ENCODE measurements at regions not wholly inside any gene's neighbourhood (a gene's known extent, or its start where the extent isn't known, plus 50 kb on each side); places are given as distances from the start of the nearest gene placed in this dataset.
A peak's percentile ranks its signal among the peaks of the same experiment; 100 is the strongest.

DNA sequence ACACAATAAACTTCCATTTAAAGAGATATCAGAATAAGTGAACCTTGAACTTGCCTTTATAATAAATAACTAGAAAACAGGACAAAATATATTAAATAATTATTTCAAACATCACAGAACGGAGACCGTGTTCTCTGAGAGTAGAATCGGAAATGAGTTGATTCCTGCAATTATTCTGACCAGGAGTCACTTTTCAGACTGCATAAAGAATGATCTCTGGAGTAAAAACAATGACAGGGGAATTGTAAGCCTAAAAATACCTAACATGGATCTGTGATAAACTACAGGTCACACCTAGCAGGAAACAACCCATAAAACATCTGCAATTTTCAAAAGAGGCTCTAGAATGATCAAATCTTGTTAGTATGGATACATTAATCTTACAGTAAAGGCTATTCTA lies 577.5 kb upstream of the SORCS1 start:
- no peak overlapping the region for H3K4me3 ChIP-seq
- H3K27me3 ChIP-seq: no peaks in the 10 kb centered on the region
- TF ChIP-seq POLR2A (IDR thresholded peaks at IDR 0.05): no peak
- TF ChIP-seq CTCF (IDR thresholded peaks at IDR 0.05): no peak
- H3K36me3 ChIP-seq (ENCODE audit: low read depth, missing control alignments): no peaks in the 10 kb centered on the region
- H3K4me1 ChIP-seq: no peaks in the 10 kb centered on the region
- no peak overlapping the region for H3K27ac ChIP-seq
- 69 to 71% methylated on average over 3 of the region's 3 CpGs for WGBS, 2 donors
- intact Hi-C loops (cut with DNase I; ENCODE audit: low total_unique reads): no loop called here
- no peaks in the 10 kb centered on the region for H3K9me3 ChIP-seq
- no peak for DNase-seq

GRCh38 chr10:107740962-107741690 lies 576.6 kb upstream of the SORCS1 start:
- Histone ChIP-seq H3K4me1 (no peaks in the 10 kb centered on the region), H3K27me3 (no peaks in the 10 kb centered on the region), H3K4me3 (no peak overlapping the region), H3K9me3 (no peaks in the 10 kb centered on the region), H3K36me3 (ENCODE audit: low read depth, missing control alignments) (no peaks in the 10 kb centered on the region), H3K27ac (peak overlapping the region in 1 of 2 donors; percentile 1)
- 66 to 67% methylated on average over 4 of the region's 4 CpGs for whole genome bisulfite sequencing, 2 donors
- no peak for DNase-seq
- TF ChIP-seq CTCF (IDR thresholded peaks at IDR 0.05): no peak
- TF ChIP-seq POLR2A (IDR thresholded peaks at IDR 0.05): no peak
- intact Hi-C loops (cut with DNase I; ENCODE audit: low total_unique reads): no loop called here

DNA sequence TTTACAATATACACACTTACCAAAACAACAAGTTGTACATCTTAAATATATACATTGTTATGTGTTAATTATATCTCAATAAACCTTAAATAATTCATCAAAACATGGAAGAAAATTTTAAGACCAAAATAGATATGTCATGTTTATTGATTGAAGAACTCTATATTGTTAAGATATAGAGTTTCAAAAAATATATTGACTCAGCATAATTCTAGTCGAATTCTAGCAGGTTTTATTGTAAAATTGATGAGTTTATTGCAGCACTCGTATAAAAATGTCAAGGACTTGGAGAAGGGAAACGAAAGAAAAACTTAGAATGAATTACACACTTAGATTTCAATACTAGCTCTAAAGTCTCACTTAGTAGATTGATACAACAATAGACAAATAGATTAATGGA lies 575.4 kb upstream of the SORCS1 start:
- H3K27ac ChIP-seq: no peak overlapping the region
- no peak overlapping the region for H3K4me3 ChIP-seq
- H3K36me3 ChIP-seq (ENCODE audit: low read depth, missing control alignments): no peaks in the 10 kb centered on the region
- intact Hi-C loops (cut with DNase I; ENCODE audit: low total_unique reads): no loop called here
- no peaks in the 10 kb centered on the region for H3K4me1 ChIP-seq
- peaks cover under 1% of the 10 kb centered on the region for H3K9me3 ChIP-seq
- H3K27me3 ChIP-seq: no peaks in the 10 kb centered on the region
- TF ChIP-seq POLR2A (IDR thresholded peaks at IDR 0.05) (no peak), CTCF (IDR thresholded peaks at IDR 0.05) (no peak)
- no peak for DNase-seq
- 85 to 87% methylated on average over 3 of the region's 3 CpGs for WGBS, 2 donors

DNA sequence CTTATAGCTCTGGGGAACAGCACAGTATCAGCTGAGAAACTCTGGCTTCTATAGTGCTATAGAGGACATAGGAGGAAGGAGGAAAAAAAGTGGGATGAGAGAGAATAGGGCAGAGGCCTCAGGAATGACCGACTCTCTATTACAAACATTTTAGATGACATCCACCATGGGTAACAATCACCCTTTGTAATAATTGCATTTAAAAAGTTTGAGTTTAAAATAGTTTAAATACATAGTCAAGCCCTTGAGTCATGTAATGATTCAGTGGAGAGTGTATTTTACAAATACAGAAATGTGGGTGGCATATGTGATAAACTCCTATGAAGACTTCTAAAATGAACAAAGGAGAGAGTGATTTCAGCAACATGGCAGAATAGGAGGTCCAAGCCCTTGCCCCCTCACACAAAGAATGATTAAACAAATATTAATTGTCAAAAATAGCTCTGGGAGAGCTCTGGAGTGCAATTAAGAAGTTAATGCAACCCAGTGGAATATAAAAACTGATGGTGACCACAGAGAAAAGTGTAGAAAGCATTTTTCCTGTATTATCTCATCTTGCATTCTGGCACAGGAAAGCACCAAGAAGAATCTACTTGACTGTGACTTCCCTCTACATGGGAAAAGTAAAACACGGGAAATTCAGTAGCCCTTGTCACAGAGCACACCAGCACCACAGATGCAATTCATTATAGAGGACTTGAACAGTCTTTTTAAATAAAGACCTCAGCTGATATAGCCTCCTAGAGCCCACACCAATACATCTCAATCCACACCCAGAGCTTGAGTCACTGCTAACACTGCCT lies 569.0 kb upstream of the SORCS1 start:
- Histone ChIP-seq H3K4me1 (no peaks in the 10 kb centered on the region), H3K9me3 (peaks cover 3% of the 10 kb centered on the region), H3K36me3 (ENCODE audit: low read depth, missing control alignments) (no peaks in the 10 kb centered on the region), H3K4me3 (no peak overlapping the region), H3K27me3 (no peaks in the 10 kb centered on the region), H3K27ac (no peak overlapping the region)
- TF ChIP-seq CTCF (IDR thresholded peaks at IDR 0.05) (no peak), POLR2A (IDR thresholded peaks at IDR 0.05) (no peak)
- WGBS, 2 donors: 46 to 65% methylated on average over 2 of the region's 2 CpGs
- intact Hi-C loops (cut with DNase I; ENCODE audit: low total_unique reads): no loop called here
- DNase-seq: no peak

All from testis (tissue), 2 donors.